ENCODE measurements at regions not wholly inside any gene's neighbourhood (a gene's known extent, or its start where the extent isn't known, plus 50 kb on each side); places are given as distances from the start of the nearest gene placed in this dataset.

GRCh38 chr6:139528471-139528870, 154.0 kb upstream of the CITED2 start:
- BruUV-seq (replicated peaks), result no TSS peak
- no peak for TF ChIP-seq CTCF (IDR thresholded peaks at IDR 0.05; ENCODE audit: insufficient read depth in 1 of 2, low read depth in 1 of 2, low read length in 1 of 2, severe bottlenecking in 1 of 2, unreplicated experiment in 1 of 2)
- Mint-ChIP-seq H3K4me1 (ENCODE audit: low read depth, unreplicated experiment) (peaks cover 19% of the 10 kb centered on the region), H3K36me3 (ENCODE audit: insufficient read depth, unreplicated experiment) (peaks cover 3% of the 10 kb centered on the region), H3K27ac (ENCODE audit: unreplicated experiment) (no peak overlapping the region), H3K9me3 (ENCODE audit: unreplicated experiment) (peaks cover 9% of the 10 kb centered on the region), H3K27me3 (ENCODE audit: insufficient read depth, unreplicated experiment) (no peaks in the 10 kb centered on the region), H3K4me3 (ENCODE audit: unreplicated experiment) (no peak overlapping the region)
- POLR2A ChIA-PET, result no interaction called here
- CTCF ChIA-PET, result no interaction called here
- Histone ChIP-seq H3K4me1 (peaks cover 8% of the 10 kb centered on the region), H3K4me3 (ENCODE audit: low read depth, low read length) (no peak overlapping the region), H3K36me3 (ENCODE audit: control insufficient read depth, insufficient read depth, low read length) (no peaks in the 10 kb centered on the region), H3K9me3 (no peaks in the 10 kb centered on the region), H3K27me3 (replicated peaks; ENCODE audit: control insufficient read depth, insufficient read depth, low read length) (no peaks in the 10 kb centered on the region)
- no peak for DNase-seq
- intact Hi-C loops (cut with micrococcal nuclease; ENCODE audit: unreplicated experiment), result no loop called here

- H3K9me3 Mint-ChIP-seq (ENCODE audit: unreplicated experiment), result peaks cover 9% of the 10 kb centered on the region
- TF ChIP-seq CTCF (IDR thresholded peaks at IDR 0.05; ENCODE audit: insufficient read depth in 1 of 2, low read depth in 1 of 2, low read length in 1 of 2, severe bottlenecking in 1 of 2, unreplicated experiment in 1 of 2), result no peak
- no peaks in the 10 kb centered on the region for H3K36me3 Mint-ChIP-seq (ENCODE audit: insufficient read depth, unreplicated experiment)
- H3K4me3 ChIP-seq (ENCODE audit: low read depth, low read length), result no peak overlapping the region
- DNase-seq, result no peak
- no TSS peak for BruUV-seq (replicated peaks)
- H3K4me1 ChIP-seq, result 0 out of 2 replicates have a peak, but pooled peaks cover 4% of the 10 kb centered on the region
- ChIA-PET CTCF (no interaction called here), POLR2A (no interaction called here)
- H3K4me3 Mint-ChIP-seq (ENCODE audit: unreplicated experiment), result no peak overlapping the region
- no peaks in the 10 kb centered on the region for H3K27me3 ChIP-seq (replicated peaks; ENCODE audit: control insufficient read depth, insufficient read depth, low read length)
- H3K4me1 Mint-ChIP-seq (ENCODE audit: low read depth, unreplicated experiment), result peaks cover 14% of the 10 kb centered on the region
- no peak overlapping the region for H3K27ac Mint-ChIP-seq (ENCODE audit: unreplicated experiment)
- no peaks in the 10 kb centered on the region for H3K9me3 ChIP-seq
- no peaks in the 10 kb centered on the region for H3K27me3 Mint-ChIP-seq (ENCODE audit: insufficient read depth, unreplicated experiment)
- H3K36me3 ChIP-seq (ENCODE audit: control insufficient read depth, insufficient read depth, low read length), result no peaks in the 10 kb centered on the region
- intact Hi-C loops (cut with micrococcal nuclease; ENCODE audit: unreplicated experiment), result no loop called here
Observed at GRCh38 chr6:139525415-139525814, 151.0 kb upstream of the CITED2 start.

GRCh38 chr6:139523986-139524385, 149.5 kb upstream of the CITED2 start:
- Mint-ChIP-seq H3K9me3 (ENCODE audit: unreplicated experiment) (peaks cover 10% of the 10 kb centered on the region), H3K27me3 (ENCODE audit: insufficient read depth, unreplicated experiment) (no peaks in the 10 kb centered on the region), H3K27ac (ENCODE audit: unreplicated experiment) (no peak overlapping the region), H3K4me3 (ENCODE audit: unreplicated experiment) (no peak overlapping the region), H3K4me1 (ENCODE audit: low read depth, unreplicated experiment) (peaks cover 26% of the 10 kb centered on the region), H3K36me3 (ENCODE audit: insufficient read depth, unreplicated experiment) (no peaks in the 10 kb centered on the region)
- Histone ChIP-seq H3K9me3 (no peaks in the 10 kb centered on the region), H3K36me3 (ENCODE audit: control insufficient read depth, insufficient read depth, low read length) (no peaks in the 10 kb centered on the region), H3K27me3 (replicated peaks; ENCODE audit: control insufficient read depth, insufficient read depth, low read length) (no peaks in the 10 kb centered on the region), H3K4me1 (peaks cover 16% of the 10 kb centered on the region), H3K4me3 (ENCODE audit: low read depth, low read length) (no peak overlapping the region)
- no peak for TF ChIP-seq CTCF (IDR thresholded peaks at IDR 0.05; ENCODE audit: insufficient read depth in 1 of 2, low read depth in 1 of 2, low read length in 1 of 2, severe bottlenecking in 1 of 2, unreplicated experiment in 1 of 2)
- BruUV-seq (replicated peaks), result no TSS peak
- ChIA-PET POLR2A (no interaction called here), CTCF (no interaction called here)
- no peak for DNase-seq
- intact Hi-C loops (cut with micrococcal nuclease; ENCODE audit: unreplicated experiment), result no loop called here
